ENCODE measurements at regions not wholly inside any gene's neighbourhood (a gene's known extent, or its start where the extent isn't known, plus 50 kb on each side); places are given as distances from the start of the nearest gene placed in this dataset.

GRCh38 chr5:86439593-86440110 is 178.1 kb upstream of the COX7C start:
- ChIA-PET POLR2A (no interaction called here), CTCF (no interaction called here)
- Mint-ChIP-seq H3K27me3 (ENCODE audit: low read depth) (no peaks in the 10 kb centered on the region), H3K4me1 (peaks cover 8% of the 10 kb centered on the region), H3K4me3 (no peak overlapping the region), H3K36me3 (no peaks in the 10 kb centered on the region), H3K9me3 (no peaks in the 10 kb centered on the region), H3K27ac (no peak overlapping the region)
- ATAC-seq (no peak), DNase-seq (ENCODE audit: low spot score) (no peak)
- TF ChIP-seq EMX1 (CRISPR knock-in tag; IDR thresholded peaks at IDR 0.05) = no peak
- TF ChIP-seq GTF2I (CRISPR knock-in tag; conservative IDR thresholded peaks at IDR 0.05) = no peak
- TF ChIP-seq GRHL2 (CRISPR knock-in tag; IDR thresholded peaks at IDR 0.05; ENCODE audit: insufficient replicate concordance, severe bottlenecking) = no peak
- TF ChIP-seq CDX4 (CRISPR knock-in tag; IDR thresholded peaks at IDR 0.05; ENCODE audit: borderline replicate concordance) = no peak
- no peak for TF ChIP-seq E2F4 (CRISPR knock-in tag; IDR thresholded peaks at IDR 0.05; ENCODE audit: borderline replicate concordance, low read depth)
- no peak for TF ChIP-seq PREB (CRISPR knock-in tag; IDR thresholded peaks at IDR 0.05; ENCODE audit: borderline replicate concordance)
- no peak for TF ChIP-seq IRF1 (CRISPR knock-in tag; IDR thresholded peaks at IDR 0.05)
- no peak for TF ChIP-seq GABPB1 (CRISPR knock-in tag; IDR thresholded peaks at IDR 0.05)

GRCh38 chr5:86442036-86442745 is 175.6 kb upstream of the COX7C start:
- Mint-ChIP-seq H3K4me3 (no peak overlapping the region), H3K27ac (no peak overlapping the region), H3K9me3 (no peaks in the 10 kb centered on the region), H3K4me1 (peaks cover 8% of the 10 kb centered on the region), H3K27me3 (ENCODE audit: low read depth) (no peaks in the 10 kb centered on the region), H3K36me3 (no peaks in the 10 kb centered on the region)
- ChIA-PET CTCF (no interaction called here), POLR2A (no interaction called here)
- DNase-seq (ENCODE audit: low spot score) (no peak), ATAC-seq (no peak)
- TF ChIP-seq KAT7 (CRISPR knock-in tag; IDR thresholded peaks at IDR 0.05; ENCODE audit: borderline replicate concordance) (no peak), ATF3 (CRISPR knock-in tag; conservative IDR thresholded peaks at IDR 0.05) (no peak), HMGA2 (CRISPR knock-in tag; IDR thresholded peaks at IDR 0.05) (no peak), CTCF (IDR thresholded peaks at IDR 0.05) (no peak), ZNF512 (CRISPR knock-in tag; IDR thresholded peaks at IDR 0.05; ENCODE audit: borderline replicate concordance) (no peak), NR2C2 (CRISPR knock-in tag; IDR thresholded peaks at IDR 0.05) (no peak), MYBL2 (CRISPR knock-in tag; IDR thresholded peaks at IDR 0.05) (no peak), SMAD3 (CRISPR knock-in tag; IDR thresholded peaks at IDR 0.05; ENCODE audit: borderline replicate concordance) (no peak), ZNF121 (CRISPR knock-in tag; IDR thresholded peaks at IDR 0.05) (no peak), ATF2 (CRISPR knock-in tag; IDR thresholded peaks at IDR 0.05; ENCODE audit: borderline replicate concordance, low read depth) (no peak), PRDM15 (CRISPR knock-in tag; IDR thresholded peaks at IDR 0.05) (no peak), NFE2L1 (CRISPR knock-in tag; IDR thresholded peaks at IDR 0.05) (no peak), ZNF423 (CRISPR knock-in tag; IDR thresholded peaks at IDR 0.05) (no peak)
